ENCODE measurements at regions not wholly inside any gene's neighbourhood (a gene's known extent, or its start where the extent isn't known, plus 50 kb on each side); places are given as distances from the start of the nearest gene placed in this dataset.

GRCh38 chr18:64259871-64260270 lies 111.0 kb upstream of the LINC00305 start:
- H3K36me3 ChIP-seq (ENCODE audit: insufficient read depth, low read length), result no peaks in the 10 kb centered on the region
- no peak overlapping the region for H3K4me3 ChIP-seq (ENCODE audit: low read depth, low read length, poor library complexity, severe bottlenecking)
- no peak overlapping the region for H3K27ac ChIP-seq (ENCODE audit: low read depth, low read length, poor library complexity, severe bottlenecking)
- no peak for DNase-seq (ENCODE audit: low spot score)
- H4K20me1 ChIP-seq (ENCODE audit: insufficient read depth, low read length), result no peaks in the 10 kb centered on the region
- no peaks in the 10 kb centered on the region for H3K4me1 ChIP-seq (ENCODE audit: insufficient read depth, low read length, poor library complexity, severe bottlenecking)
- no peak overlapping the region for H2AFZ ChIP-seq (ENCODE audit: low read length)
- ChIA-PET POLR2A (no interaction called here), CTCF (ENCODE audit: unreplicated experiment) (no interaction called here)
- TF ChIP-seq EZH2phosphoT487 (IDR thresholded peaks at IDR 0.05; ENCODE audit: borderline replicate concordance, low read depth, low read length) (no peak), CTCF (conservative IDR thresholded peaks at IDR 0.05; ENCODE audit: low read length) (no peak)
- no peaks in the 10 kb centered on the region for H3K79me2 ChIP-seq (ENCODE audit: insufficient read depth, low read depth, low read length)
- no TSS peak for BruUV-seq (replicated peaks)
- H3K9me2 ChIP-seq (ENCODE audit: insufficient read depth, low read length), result no peaks in the 10 kb centered on the region
- intact Hi-C loops (cut with micrococcal nuclease; ENCODE audit: unreplicated experiment), result no loop called here
- H3K4me2 ChIP-seq (ENCODE audit: low read length), result no peak overlapping the region
- no peaks in the 10 kb centered on the region for H3K9me3 ChIP-seq (ENCODE audit: low read length)

GRCh38 chr18:64258111-64258650 lies 109.3 kb upstream of the LINC00305 start:
- H3K9me3 ChIP-seq (ENCODE audit: low read length), result no peaks in the 10 kb centered on the region

More at GRCh38 chr18:64258111-64258650, 109.3 kb upstream of the LINC00305 start:
- Histone ChIP-seq H3K4me2 (ENCODE audit: low read length) (no peak overlapping the region), H2AFZ (ENCODE audit: low read length) (no peak overlapping the region), H3K4me1 (ENCODE audit: insufficient read depth, low read length, poor library complexity, severe bottlenecking) (no peaks in the 10 kb centered on the region), H3K36me3 (ENCODE audit: insufficient read depth, low read length) (no peaks in the 10 kb centered on the region), H3K79me2 (ENCODE audit: insufficient read depth, low read depth, low read length) (no peaks in the 10 kb centered on the region), H3K4me3 (ENCODE audit: low read depth, low read length, poor library complexity, severe bottlenecking) (no peak overlapping the region), H3K27ac (ENCODE audit: low read depth, low read length, poor library complexity, severe bottlenecking) (no peak overlapping the region), H3K9me2 (ENCODE audit: insufficient read depth, low read length) (no peaks in the 10 kb centered on the region), H4K20me1 (ENCODE audit: insufficient read depth, low read length) (no peaks in the 10 kb centered on the region)
- ChIA-PET CTCF (ENCODE audit: unreplicated experiment) (no interaction called here), POLR2A (no interaction called here)
- no peak for DNase-seq (ENCODE audit: low spot score)
- BruUV-seq (replicated peaks), result no TSS peak
- TF ChIP-seq CTCF (conservative IDR thresholded peaks at IDR 0.05; ENCODE audit: low read length) (no peak), EZH2phosphoT487 (IDR thresholded peaks at IDR 0.05; ENCODE audit: borderline replicate concordance, low read depth, low read length) (no peak)
- intact Hi-C loops (cut with micrococcal nuclease; ENCODE audit: unreplicated experiment), result no loop called here
